Stimulated activated CD8-positive, alpha-beta memory T cell treated with anti-CD3 and anti-CD28 coated beads, Interleukin-7, amount 100 ng/mL, for 24 hours (primary cell): ENCODE measurements at regions not wholly inside any gene's neighbourhood (a gene's known extent, or its start where the extent isn't known, plus 50 kb on each side); places are given as distances from the start of the nearest gene placed in this dataset.

Experiments used
- DNase-seq: peaks from one replicate; pipeline ENCODE4 v3.0.0-alpha.2; 2020; ENCODE audit warnings: low read depth

DNA sequence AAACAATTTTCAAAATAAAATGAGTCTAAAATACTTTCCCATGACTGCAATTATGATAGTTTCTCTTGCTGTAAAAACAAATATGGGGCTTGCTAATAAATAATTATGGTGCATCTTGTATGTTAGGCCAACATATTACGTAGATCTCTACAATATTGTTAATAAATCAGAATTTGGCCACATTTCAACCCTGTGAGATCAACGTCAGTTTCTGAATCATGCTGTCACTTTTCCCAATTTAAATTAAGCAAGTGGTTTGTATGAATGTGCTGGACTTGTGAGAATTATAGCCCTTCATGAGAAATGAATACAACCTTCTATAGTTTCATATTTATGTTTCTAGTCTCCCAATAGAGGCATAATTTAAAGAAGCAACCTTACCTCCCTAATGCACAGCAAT is 808.9 kb downstream of the SUCLG1 start:
- no peak for DNase-seq

- no peak for DNase-seq
These were observed 818.6 kb downstream of the SUCLG1 start for GRCh38 chr2:83640506-83640905.

- DNase-seq, result no peak
These were observed 825.7 kb downstream of the SUCLG1 start for GRCh38 chr2:83633423-83633822.

DNA sequence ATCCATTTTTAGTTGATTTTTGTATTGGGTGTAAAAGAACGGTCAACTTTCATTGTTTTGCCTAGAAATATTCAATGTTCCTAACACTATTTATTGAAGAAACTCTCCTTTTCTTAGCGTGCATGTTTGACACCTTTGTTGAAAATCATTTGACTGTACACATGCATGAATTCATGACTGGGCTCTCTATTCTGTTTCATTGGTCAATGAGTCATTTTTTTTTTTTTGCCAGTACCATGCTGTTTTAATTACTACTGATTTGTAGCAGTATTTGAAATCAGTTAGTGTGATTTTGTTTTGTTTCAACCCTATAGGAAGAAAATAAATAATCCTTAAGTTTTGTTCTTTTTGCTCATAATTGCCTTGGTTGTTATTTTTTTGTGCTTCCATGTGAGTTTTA is 828.7 kb downstream of the SUCLG1 start:
- DNase-seq, result no peak

- DNase-seq, result no peak
These were observed 843.6 kb downstream of the SUCLG1 start for GRCh38 chr2:83615511-83615910.

GRCh38 chr2:83613178-83613577 is 845.9 kb downstream of the SUCLG1 start:
- no peak for DNase-seq

DNA sequence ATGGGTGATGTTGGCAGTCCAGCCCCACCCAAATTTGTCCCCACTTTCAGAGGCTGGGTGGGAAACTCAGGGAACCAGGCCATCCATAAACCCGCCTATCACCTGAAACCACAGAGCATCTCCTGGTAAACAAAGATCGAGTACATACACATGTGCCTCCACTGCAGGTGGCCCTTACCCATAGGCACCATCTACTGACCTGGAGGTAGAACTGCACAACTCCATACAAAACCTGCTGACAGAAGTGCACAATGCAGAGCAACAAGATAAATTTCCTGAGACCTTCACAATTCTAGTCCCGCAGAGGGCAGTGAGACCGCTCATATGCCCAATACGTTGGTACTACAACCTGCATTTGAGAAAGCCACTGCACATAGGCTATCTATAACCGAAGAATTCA is 856.3 kb downstream of the SUCLG1 start:
- no peak for DNase-seq

GRCh38 chr2:83596592-83597282 is 862.3 kb downstream of the SUCLG1 start:
- no peak for DNase-seq

DNA sequence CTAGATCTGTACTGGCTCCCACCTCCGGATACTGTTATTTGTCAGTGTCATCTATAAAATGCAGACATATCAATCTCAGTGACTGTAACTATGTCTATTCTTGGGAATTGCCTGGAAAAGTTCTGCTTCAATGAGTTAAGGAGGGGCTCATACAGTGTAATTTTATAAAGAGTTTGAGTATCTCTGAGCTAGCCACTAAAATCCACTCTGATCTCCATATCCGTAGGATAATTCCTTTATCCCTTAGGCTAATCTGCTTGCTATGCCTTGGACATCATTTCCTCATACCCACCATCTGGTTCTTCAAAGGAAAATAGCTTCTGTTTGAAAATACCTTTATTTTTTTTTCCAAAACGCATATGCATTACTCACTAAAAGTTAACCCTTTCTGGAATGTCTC is 863.2 kb downstream of the SUCLG1 start:
- DNase-seq, result no peak

GRCh38 chr2:83595121-83595690 is 863.9 kb downstream of the SUCLG1 start:
- DNase-seq, result no peak

GRCh38 chr2:83594241-83595120 is 864.6 kb downstream of the SUCLG1 start:
- DNase-seq, result no peak

GRCh38 chr2:83587309-83587708 is 871.8 kb downstream of the SUCLG1 start:
- no peak for DNase-seq

GRCh38 chr2:83585250-83585649 is 873.8 kb downstream of the SUCLG1 start:
- DNase-seq, result no peak

GRCh38 chr2:83584672-83585071 is 874.4 kb downstream of the SUCLG1 start:
- no peak for DNase-seq

- DNase-seq, result no peak
These were observed 876.5 kb downstream of the SUCLG1 start for GRCh38 chr2:83582589-83582988.

DNA sequence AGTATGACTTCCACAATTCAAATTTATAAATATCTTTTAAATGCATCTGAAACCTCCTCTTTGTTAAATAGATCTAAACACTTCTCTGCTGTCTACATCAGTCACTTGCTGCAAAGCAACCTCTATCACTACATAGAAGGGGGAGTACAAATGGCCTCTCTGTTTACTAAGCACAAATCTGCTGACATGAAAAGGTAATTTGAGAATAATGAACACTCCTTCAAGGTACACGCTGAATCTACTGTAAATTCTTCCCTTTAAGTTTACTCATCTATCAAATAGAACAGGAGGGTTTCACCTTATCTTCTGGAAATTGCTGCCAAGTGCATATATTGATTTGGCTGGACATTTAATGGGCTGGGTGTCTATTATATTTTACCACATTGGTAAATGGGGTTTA is 879.6 kb downstream of the SUCLG1 start:
- DNase-seq, result no peak

GRCh38 chr2:83578405-83578804 is 880.7 kb downstream of the SUCLG1 start:
- DNase-seq, result no peak

DNA sequence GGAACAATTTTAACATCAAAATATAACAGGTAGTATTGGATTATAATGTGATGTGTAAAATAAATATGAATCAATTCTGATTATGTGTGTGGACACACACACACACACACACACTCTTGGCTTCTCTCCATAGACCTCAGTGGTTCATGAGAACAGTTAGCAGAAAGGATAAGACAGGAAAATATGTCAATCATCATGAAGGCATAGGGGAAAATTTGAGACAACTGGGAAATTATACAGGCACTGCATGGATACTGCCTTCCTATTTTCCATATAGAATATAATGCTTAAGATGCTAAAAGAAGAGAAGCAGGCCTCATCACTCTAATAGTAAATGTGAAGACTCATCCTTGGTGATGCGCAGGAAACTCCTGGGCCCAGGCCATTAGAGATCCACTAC is 884.5 kb downstream of the SUCLG1 start:
- no peak for DNase-seq

DNA sequence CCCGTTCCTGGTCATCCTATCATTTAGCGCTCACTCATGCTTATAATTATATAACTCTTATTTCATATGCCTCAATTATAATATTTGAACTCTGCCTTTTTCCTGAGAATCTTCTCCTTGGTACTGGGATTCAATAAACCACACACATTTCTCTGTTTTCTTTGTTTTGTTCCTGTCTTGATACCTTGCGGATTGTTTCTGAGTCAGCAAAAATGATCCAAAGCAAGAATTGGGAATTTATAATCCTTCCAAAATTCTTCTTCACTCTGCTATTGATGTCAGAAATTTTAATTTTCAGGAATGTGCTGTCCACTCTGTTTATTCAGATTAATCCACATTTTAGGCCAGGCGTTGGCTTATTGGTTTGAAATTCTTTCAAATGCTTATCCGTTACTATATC is 886.0 kb downstream of the SUCLG1 start:
- DNase-seq, result no peak

GRCh38 chr2:83572400-83572799 is 886.7 kb downstream of the SUCLG1 start:
- DNase-seq, result no peak

DNA sequence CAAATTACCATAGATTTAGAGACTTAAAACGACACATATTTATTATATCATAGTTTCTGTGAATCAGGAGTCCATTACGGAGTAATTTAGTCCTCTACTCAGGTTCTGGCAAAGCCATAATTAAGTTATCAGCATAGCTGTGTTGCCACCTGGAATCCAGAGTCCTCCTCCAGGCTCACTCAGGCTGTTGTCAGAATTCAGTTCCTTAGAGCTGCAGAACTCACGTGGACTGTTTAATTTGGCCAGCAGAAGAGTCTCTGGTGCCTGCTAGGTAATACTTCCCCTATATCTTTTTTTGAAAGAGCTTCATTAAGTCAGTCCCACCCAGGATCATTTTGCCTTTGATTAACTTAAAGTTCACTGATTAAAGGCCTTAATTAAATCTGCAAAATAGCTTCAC is 891.5 kb downstream of the SUCLG1 start:
- DNase-seq, result no peak

- DNase-seq, result no peak
These were observed 893.5 kb downstream of the SUCLG1 start for GRCh38 chr2:83565626-83566025.

- no peak for DNase-seq
These were observed 893.9 kb downstream of the SUCLG1 start for GRCh38 chr2:83565181-83565580.
